Kidney capillary endothelial cell (primary cell): ENCODE measurements at regions not wholly inside any gene's neighbourhood (a gene's known extent, or its start where the extent isn't known, plus 50 kb on each side); places are given as distances from the start of the nearest gene placed in this dataset.

Source experiments
- DNase-seq: peaks from one replicate; pipeline ENCODE4 v3.0.0-alpha.2; 2018; ENCODE audit warnings: low spot score

- no peak for DNase-seq
Measured at GRCh38 chr20:39630215-39630908, 668.2 kb downstream of the DHX35 start.

GRCh38 chr20:39627765-39628164, 665.6 kb downstream of the DHX35 start:
- no peak for DNase-seq

- DNase-seq = no peak
Measured at GRCh38 chr20:39624316-39624715, 662.2 kb downstream of the DHX35 start.

- no peak for DNase-seq
Measured at GRCh38 chr20:39623584-39624234, 661.6 kb downstream of the DHX35 start.

GRCh38 chr20:39619271-39619785, 657.2 kb downstream of the DHX35 start:
- no peak for DNase-seq

GRCh38 chr20:39611901-39612300, 649.8 kb downstream of the DHX35 start:
- DNase-seq = no peak

- no peak for DNase-seq
Measured at GRCh38 chr20:39607141-39607540, 645.0 kb downstream of the DHX35 start.

GRCh38 chr20:39605908-39606307, 643.8 kb downstream of the DHX35 start:
- DNase-seq = no peak

- no peak for DNase-seq
Measured at GRCh38 chr20:39605361-39605760, 643.2 kb downstream of the DHX35 start.

GRCh38 chr20:39603219-39603618, 641.1 kb downstream of the DHX35 start:
- DNase-seq = no peak

GRCh38 chr20:39602649-39603048, 640.5 kb downstream of the DHX35 start:
- no peak for DNase-seq

- no peak for DNase-seq
Measured at GRCh38 chr20:39600871-39601270, 638.7 kb downstream of the DHX35 start.

GRCh38 chr20:39600156-39600555, 638.0 kb downstream of the DHX35 start:
- no peak for DNase-seq

- DNase-seq = no peak
Measured at GRCh38 chr20:39596554-39596953, 634.4 kb downstream of the DHX35 start.

- DNase-seq = no peak
Measured at GRCh38 chr20:39592371-39592770, 630.2 kb downstream of the DHX35 start.

GRCh38 chr20:39588148-39588757, 626.1 kb downstream of the DHX35 start:
- DNase-seq = peak; percentile 69

GRCh38 chr20:39581034-39581433, 618.9 kb downstream of the DHX35 start:
- DNase-seq = no peak

- no peak for DNase-seq
Measured at GRCh38 chr20:39576771-39577170, 614.6 kb downstream of the DHX35 start.

GRCh38 chr20:39574061-39574460, 611.9 kb downstream of the DHX35 start:
- no peak for DNase-seq

GRCh38 chr20:39571171-39571570, 609.0 kb downstream of the DHX35 start:
- no peak for DNase-seq

GRCh38 chr20:39568109-39568508, 606.0 kb downstream of the DHX35 start:
- no peak for DNase-seq

GRCh38 chr20:39563349-39563748, 601.2 kb downstream of the DHX35 start:
- no peak for DNase-seq

- no peak for DNase-seq
Measured at GRCh38 chr20:39554341-39554740, 592.2 kb downstream of the DHX35 start.
